GM18519 (cell line): ENCODE measurements at regions not wholly inside any gene's neighbourhood (a gene's known extent, or its start where the extent isn't known, plus 50 kb on each side); places are given as distances from the start of the nearest gene placed in this dataset.

Experiments used
- ATAC-seq: cut with Tn5 transposase; IDR thresholded peaks from one replicate; pipeline ENCODE4 v1.9.1; 2021; ENCODE audit warnings: mild to moderate bottlenecking, moderate library complexity; ENCODE audit not compliant: unreplicated experiment, low FRiP score

DNA sequence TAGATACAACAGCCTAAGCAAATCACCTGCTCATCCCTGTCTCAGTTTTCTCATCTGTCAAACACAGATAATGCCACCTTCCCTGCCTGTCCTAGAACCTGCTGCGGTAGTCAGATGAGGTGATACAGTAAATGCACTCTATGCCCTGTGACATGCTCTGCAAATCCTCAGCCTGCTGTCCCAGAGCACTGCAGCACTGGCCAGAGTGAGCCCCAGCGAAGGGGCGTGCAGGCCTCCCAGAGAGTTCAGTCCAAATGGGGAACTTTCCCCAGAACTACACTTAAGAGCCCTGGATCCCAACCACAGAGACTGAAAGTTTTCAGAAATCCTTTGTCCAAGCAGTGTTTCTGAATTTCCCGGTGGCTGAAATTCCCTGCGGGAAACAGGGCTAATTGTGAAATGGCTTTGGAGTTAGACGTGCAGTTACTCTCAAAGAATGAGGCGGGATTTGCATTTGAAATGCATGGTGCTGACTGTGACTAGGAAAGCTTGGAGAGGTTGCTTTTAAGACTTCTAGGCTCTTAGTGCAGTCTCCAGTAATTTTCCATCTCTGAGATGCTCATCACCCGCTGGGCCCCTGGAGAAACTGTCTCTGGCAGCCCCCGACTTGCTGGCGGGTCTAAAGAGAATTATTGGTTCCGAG is 206.5 kb upstream of the AJAP1 start:
- no peak for ATAC-seq

DNA sequence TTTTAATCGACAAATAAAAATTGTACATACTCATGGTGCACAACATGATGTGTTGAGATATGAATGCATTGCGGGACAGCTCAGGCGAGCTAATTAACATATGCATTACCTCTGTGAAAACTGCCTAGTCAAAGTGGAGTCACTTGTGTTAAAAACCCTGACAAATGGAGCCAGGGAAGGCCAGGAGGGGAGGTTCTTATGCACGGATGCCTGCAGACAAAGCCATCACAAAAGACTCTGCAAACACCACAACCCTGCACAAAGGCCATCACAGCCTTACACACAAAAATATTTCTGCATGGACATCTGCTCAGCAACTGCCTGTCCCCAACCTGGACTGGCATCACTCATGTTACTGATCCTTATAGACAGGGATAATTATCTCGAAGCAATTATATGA is 204.4 kb upstream of the AJAP1 start:
- ATAC-seq: no peak

DNA sequence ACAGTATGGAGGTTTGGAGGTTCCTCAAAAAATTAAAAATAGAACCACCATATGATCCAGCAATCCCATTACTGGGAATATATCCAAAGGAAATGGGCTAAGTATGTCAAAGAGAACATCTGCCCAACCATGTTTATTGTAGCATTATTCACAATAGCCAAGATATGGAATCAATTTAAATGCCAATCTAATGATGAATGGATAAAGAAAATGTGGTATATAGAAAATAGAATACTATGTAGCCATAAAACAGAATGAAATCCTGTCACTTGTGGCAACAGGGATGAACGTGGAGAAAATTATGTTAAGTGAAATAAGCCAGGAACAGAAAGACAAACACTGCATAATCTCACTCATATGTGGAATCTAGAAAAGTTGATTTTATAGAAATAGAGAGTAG is 201.7 kb upstream of the AJAP1 start:
- ATAC-seq: no peak

DNA sequence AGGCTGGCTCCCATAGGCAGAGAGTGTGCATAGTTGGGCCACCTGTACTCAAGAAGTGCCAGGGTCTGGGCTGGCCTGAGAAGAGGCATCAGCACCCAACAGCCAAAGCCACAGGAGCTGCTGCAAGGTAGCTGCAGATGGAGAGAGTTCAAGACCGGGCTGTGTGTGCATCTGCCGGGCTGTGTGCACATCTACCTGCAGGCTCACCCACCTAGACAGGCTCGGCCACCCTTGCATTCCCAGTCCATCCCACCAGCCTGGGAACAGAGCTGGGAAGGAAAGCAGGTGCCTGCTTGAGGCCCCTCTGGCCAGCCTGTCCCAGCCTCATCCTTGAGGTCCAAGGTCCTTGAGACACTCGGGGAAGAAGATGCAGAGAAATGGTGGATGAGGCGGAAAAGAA is 194.4 kb upstream of the AJAP1 start:
- ATAC-seq: no peak

DNA sequence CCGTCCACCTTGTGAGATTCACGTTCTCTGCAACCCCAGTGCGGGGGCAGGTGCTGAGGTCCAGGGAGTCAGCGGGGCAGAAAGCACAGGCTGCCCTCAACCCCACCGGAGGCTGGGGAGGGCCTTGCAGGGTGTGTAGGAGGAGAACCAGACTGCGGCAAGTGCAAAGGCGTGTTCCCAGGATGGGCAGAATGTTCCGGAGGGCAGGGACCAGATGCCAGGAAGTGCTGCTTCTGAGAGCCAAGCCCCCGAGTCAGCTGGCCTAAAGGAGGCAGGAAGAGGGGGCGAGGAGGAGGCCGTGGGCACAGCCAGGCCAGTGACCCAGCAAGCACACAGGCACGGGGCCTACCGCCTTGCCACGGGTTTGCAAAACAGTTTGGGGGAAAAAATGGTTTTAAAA is 193.8 kb upstream of the AJAP1 start:
- ATAC-seq: no peak

DNA sequence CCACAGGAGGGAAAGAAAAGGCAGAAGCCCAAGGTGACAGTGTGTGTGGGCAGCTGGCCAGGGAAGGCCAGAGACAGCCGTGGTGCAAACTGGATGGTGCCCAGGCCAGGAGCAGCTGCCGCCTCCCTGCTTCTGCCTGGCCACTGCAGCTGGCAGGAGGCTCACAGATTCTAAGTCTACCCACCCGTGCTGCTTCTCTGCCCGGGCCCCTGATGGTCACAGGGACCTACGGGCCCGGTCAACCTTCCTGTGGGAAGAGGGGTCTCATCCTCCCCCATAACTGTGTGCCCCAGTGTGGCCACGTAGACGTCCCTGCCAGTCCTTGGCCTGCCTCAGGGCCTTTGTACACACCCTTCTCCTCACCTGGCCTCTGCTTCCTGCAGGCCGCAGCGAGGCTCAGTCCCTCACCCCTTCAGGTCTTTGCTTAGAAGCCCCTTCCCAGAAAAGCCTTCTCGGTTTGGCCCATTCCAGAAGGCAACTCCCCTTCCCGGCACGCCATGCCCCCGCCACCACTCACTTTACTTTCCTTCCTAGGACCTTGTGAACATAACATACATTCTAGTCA is 192.6 kb upstream of the AJAP1 start:
- no peak for ATAC-seq

DNA sequence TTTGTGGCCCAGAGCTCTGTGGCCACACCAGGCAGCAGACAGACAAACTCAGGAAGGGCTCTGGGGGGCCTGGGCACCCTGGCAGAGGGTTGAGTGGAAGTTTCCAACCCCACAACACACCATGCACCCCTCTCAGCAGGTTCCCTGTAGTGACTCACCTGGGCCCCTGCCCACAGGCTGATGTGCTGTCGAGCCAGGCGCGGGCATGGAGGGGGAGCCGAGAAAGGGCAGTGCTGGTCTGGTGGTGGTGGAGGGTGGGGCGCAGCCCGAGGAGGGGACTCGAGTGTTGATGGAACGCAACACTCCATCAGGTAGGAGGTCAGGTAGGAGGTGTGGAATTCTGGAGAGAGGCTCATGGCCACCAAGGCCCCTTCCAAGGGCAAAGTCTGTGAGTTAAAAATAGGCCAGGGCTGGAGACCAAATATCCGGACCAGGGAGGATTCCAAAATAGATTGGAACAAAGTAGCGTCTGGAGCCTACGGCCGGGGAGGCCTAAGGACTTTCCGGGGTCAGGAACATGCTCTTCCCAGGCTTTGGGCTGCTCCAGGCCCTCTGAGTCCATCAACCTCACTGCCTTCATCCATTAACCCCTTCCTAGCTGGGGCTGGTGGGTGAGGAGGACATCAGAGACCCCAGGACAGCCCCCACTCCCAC is 191.5 kb upstream of the AJAP1 start:
- no peak for ATAC-seq

DNA sequence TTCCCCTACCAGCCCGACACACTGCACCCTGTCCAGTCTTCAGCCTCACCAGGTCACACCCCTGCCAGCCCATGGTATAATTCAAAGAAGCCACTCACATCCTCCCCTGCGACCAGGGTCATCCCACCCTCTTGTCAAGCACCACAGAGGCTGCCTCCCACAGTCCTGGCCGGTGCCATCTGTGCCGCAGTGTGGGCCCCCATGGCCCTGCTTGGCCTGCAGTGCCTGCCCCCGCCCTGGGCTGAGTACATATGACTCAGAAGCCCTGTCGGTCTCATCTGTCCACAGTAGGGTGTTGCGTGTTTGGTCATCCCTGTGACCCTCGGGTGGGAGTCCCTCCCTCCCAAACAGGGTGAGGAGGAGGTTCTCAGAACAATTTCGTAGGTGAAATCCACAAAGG is 190.8 kb upstream of the AJAP1 start:
- ATAC-seq: no peak

DNA sequence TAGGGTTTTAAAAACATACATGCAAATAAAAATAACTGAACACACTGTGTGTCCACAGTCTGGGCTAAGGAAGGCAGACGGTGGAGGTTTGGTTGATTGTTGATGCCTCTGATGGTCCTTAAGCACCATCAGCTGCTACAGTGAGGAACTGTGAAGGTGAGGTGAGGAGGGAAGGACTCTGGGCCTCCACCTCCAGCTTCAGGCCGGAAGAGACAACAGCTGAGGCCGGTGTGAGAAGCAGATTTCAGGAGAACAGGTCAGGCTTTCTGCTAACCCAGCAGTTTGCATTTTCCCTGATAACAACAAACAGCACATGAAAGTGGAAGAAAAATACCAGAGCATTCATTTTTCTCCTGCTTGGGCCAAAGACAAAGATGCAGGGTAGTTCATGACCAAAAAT is 189.9 kb upstream of the AJAP1 start:
- ATAC-seq: no peak

DNA sequence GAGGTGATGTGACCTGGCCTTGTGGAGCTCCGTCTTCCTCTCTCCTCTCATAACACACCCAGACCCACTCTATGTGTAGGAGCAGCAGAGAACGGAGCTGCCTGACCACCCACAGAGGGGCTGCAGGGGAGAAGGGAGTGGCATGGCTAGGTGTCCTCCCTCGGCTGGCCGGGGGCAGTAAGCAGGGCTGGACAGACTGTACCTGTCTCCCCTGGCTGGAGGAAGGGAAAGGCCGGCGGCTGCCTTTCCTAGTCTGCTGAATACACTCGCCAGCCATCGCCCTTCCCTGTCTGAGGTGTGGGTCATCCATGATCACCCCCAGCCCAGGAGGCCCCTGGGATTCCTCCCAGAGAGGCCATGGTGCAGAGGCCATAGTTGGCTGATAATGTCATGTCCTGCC is 187.2 kb upstream of the AJAP1 start:
- ATAC-seq: no peak

DNA sequence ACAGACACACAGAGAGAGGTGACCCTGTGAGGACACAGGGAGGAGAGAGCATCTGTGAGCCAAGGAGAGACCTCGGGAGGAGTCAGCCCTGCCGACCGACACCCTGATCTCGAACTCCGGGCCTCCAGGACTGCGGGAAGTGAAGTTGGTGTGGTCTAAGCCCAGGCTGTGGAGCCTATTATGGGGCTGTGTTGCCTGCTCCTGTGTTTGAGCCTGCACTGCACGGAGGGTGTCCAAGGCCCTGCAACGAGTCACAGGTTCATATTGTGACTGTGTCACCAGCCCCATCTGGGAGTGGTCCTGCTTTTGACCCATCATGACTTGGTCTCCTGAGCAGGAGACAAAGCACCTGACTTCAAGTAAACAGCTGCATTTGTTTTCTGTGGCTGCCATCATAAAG is 186.0 kb upstream of the AJAP1 start:
- no peak for ATAC-seq

DNA sequence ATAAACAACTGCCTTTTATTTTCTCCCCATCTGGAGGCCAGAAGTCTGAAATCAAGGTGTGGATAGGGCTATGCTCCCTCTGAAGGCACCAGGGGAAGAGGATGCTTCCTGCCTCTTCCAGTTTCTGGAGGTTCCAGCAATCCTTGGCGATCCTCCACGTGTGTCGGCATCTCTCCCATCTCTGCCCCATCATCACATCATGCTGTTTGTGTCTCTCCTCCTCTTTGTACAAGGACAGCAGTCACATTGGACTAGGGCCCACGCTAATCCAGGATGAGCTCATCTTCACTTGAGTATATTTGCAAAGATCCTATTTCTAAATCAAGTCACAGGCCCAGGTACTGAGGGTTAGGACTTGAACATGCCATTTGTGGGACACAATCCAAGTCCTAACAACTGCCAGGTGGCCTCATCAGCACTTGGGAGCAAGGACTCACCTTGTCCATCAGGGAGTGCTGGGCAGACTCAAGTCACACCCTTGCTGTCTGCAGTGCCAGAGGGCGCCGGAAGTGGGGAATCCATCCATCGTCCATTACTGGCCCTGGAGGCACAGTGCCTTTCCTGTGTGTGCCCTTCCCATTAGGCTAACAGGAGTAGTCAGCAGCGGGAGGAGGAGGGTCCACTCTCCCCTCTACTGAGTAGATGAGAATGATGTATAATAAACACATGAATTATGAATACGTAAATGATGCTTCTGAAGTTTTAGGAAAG is 185.4 kb upstream of the AJAP1 start:
- ATAC-seq: no peak

DNA sequence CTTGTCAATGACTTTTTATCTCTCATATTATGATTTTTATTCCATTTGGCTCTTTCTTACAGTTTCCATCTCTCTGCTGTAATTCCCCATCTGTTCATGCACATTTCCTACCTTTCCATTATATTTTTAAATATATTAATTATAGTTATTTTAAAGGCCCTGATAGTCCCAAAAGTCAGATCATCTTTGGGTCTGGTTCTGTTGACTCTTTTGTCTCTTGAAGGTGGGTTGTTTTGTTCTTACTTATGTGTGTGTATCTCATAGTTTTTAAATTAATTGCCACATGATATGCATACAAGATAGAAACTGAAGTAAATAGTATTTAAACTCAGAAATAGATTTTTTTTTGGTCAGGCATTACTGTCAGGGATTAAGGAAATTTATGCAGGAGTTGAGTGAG is 178.0 kb upstream of the AJAP1 start:
- no peak for ATAC-seq

DNA sequence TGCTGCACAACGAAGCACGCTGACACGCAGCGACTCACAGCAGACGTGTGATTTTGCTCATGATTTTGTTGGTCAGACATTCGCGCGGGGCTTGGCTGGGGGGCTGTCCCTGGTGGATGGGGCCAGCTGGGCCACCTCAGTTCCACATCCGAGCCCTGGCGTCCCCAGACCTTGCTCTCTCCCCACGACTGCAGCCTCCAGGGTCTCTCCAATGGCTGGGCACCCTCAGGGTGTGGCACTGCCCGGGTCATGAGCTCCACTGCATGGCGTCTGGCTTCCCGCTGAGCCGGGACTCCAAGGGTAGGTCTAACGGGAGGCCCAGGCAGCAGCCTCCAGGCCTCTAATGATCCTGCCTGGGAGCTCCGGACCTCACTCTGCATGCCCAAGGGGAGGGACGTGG is 173.0 kb upstream of the AJAP1 start:
- no peak for ATAC-seq

DNA sequence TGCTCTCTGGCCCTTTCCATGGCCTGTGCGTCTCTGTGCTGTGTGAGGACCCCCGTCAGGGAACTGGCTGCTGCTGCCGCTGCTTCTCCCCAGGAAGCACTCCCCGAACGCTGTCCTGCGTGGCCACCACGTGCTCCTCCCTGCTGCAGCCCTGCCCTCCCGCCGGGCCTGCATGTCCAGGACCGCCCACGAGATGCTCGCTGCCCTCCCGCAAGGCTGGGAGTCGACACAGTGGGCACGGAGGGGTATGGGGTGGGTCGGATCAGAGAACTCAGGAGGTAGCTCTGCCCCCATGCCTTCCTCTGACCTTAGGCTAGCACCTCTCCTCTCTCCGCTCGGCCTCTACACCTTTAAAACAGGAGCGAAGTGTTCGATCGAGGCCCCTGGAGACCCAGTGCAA is 171.9 kb upstream of the AJAP1 start:
- no peak for ATAC-seq

DNA sequence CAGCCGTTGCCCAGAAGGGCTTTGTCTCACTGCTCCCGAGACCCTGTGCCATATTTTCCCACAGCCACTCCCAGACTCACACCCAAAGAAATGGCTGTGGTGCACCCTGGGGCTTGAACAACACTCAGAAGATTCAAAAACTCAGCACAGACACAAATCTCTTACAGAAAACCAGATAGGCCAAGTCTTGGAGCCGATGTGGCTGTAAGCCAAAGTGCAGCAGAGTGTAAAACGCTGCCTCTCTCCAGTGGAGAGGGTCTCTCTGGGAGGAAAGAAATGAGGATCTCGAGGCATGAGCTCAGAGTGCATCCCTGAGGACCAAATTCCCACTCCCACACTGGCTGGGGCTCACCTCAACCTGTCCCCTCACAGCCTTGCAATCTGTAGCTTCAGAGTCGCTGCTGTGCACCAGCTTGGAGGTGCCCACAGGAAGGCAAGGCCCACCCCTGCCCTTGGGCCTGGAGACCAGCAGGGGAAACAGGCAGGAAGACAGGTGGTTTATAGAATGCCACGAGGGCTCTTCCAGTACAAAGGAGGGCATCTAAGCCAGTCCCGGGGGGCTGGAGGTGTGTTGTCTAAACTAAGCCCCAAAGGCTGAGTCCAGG is 171.3 kb upstream of the AJAP1 start:
- ATAC-seq: no peak

DNA sequence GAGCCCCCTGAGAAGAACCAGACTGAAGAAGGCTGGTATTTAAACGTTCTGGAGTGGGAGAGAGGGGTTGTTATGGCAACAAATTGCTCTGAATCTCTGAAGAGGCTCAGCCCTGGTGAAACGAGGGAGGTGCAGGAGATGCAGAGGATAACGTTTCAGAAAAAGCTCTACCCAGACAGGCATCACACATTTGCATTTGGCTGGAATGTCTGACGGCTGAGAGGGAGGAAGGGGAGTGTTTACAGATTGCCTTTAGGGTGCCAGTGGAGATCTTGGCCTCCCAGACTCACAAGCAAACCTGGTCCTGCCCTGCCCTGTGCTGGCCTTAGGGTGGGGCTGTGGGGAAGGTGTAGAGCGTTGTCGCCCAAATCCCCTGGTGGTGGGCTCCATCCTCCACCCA is 169.0 kb upstream of the AJAP1 start:
- no peak for ATAC-seq

DNA sequence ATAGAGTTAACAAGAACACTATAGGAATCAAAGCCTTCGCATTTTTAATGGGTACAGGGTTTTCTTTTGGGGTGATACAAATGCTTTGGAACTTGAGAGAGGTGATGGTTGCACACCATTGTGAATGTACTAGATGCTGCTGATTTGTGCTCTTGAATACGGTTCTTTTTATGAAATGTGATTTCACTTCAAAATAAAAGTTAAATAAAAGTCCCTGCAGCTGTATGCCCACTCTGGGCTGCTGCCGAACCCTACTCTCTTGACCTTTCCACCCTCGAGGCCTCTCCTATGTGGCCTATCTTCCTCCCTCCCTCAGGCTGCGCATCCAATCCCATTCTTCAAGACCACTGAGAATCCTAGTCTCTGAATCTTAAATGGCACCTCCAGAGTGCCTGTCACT is 168.5 kb upstream of the AJAP1 start:
- no peak for ATAC-seq

DNA sequence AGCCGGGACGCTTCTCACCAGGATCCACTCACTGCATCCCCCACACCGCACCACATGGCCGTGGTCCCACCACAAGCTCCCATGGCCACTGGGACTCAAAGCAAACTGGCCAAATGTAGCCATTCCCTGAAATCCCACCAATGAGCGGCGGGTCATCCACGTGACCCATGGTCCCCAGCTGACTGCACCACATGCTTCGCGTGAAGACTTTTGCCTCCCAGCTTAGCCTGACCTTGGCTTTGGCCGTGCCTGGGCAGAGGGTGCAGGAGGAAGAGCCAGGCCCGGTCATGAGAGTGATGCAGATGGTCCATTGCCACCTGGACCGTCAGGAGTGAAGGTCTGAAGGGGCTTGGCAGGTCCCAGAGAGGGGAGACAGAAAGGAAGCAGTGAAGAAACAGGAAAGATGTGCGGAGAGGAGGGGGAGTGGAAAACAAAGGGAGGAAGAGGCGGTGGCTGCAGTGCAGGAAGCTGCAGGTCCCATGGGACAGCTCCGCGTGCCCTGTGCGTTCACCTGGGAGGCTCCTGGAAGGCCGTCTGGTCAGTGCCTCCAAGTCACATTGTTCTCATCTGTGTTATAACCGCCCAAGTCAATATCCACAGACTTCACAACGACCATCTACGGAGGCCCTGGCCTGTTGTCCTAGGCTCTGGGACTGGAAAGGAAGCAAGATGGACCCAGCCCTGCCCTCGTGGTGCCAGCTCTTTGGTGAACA is 167.8 kb upstream of the AJAP1 start:
- no peak for ATAC-seq

DNA sequence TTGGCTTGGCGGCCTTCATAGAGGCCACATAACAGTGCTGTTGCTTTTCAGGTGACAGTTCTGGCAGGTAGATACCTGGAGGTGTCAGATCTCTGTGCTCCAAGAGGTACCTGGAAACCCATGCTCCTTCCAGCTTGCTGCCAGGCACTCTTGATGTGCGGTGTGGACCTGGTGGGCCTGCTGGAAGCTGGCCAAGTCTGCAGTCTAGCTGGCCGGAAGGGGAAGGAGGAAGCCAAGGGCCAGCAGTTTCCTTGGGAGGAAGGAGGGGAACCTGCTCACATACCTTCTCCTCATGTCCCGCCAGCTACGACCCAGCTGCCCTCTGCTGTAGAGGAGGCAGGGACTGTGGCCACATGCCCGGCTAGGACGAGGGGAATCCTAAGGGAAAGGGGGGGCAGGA is 166.4 kb upstream of the AJAP1 start:
- no peak for ATAC-seq

DNA sequence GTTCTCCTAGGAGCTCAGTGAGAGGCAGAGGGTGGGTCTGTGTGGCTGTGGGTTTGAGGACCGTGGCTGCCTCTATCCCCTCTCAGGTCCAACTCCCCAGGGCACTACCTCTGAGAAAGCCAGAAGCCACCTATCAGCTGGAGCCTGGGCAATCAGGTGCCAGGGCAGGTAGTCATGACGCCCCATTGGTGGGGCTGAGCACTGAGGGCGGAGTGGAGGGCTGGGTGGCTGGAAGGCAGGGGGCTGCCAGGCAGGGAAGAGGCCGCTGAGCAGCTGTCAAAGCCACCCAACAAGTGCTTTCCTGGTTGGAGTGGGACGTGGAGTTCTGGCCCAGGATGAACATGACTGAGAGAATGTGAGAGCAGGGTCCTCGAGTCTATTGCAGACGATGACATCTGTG is 164.9 kb upstream of the AJAP1 start:
- no peak for ATAC-seq
